GM12878 (cell line): ENCODE measurements at regions not wholly inside any gene's neighbourhood (a gene's known extent, or its start where the extent isn't known, plus 50 kb on each side); places are given as distances from the start of the nearest gene placed in this dataset.

Experiments used
- POLR2A ChIP-seq: IDR thresholded peaks from 2 replicates; pipeline ENCODE4 v1.6.1; 2011; ENCODE audit warnings: low read depth, mild to moderate bottlenecking, low read length
- POLR2AphosphoS2 ChIP-seq: IDR thresholded peaks from 2 replicates; pipeline ENCODE4 v1.6.1; 2011; ENCODE audit warnings: low read depth, mild to moderate bottlenecking, low read length, improper control_type of control experiment, moderate library complexity
- TF ChIP-seq, protein P1 (sequence below): fragments of 450-650 bp; IDR thresholded peaks from 2 replicates; pipeline ENCODE4 v1.6.1; 2017; ENCODE audit warnings: mild to moderate bottlenecking

- TF ChIP-seq, protein P1, sequence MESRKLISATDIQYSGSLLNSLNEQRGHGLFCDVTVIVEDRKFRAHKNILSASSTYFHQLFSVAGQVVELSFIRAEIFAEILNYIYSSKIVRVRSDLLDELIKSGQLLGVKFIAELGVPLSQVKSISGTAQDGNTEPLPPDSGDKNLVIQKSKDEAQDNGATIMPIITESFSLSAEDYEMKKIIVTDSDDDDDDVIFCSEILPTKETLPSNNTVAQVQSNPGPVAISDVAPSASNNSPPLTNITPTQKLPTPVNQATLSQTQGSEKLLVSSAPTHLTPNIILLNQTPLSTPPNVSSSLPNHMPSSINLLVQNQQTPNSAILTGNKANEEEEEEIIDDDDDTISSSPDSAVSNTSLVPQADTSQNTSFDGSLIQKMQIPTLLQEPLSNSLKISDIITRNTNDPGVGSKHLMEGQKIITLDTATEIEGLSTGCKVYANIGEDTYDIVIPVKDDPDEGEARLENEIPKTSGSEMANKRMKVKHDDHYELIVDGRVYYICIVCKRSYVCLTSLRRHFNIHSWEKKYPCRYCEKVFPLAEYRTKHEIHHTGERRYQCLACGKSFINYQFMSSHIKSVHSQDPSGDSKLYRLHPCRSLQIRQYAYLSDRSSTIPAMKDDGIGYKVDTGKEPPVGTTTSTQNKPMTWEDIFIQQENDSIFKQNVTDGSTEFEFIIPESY, result no peak
- no peak for TF ChIP-seq POLR2AphosphoS2
- no peak for TF ChIP-seq POLR2A
These were observed 317.7 kb downstream of the LPIN1 start for GRCh38 chr2:12064153-12064552.
